MCF 10A (cell line): ENCODE measurements at regions not wholly inside any gene's neighbourhood (a gene's known extent, or its start where the extent isn't known, plus 50 kb on each side); places are given as distances from the start of the nearest gene placed in this dataset.

Experiments used
- BruUV-seq: library from RNA; stranded (reverse); fragments of 400-500 nt; replicated peaks from 2 replicates; lab custom pipeline; 2021; lab: Mats Ljungman, UMichigan
- CTCF ChIA-PET: fragments of 300-600 bp; sonication (Branson Sonifier 250); formaldehyde crosslinking; extraction: SDS; loops from one replicate; lab custom pipeline; 2021; ENCODE audit warnings: antibody characterized with exemption, inconsistent platforms; lab: Yijun Ruan, JAX
- POLR2A ChIA-PET: fragments of 300-600, 350-650 bp; sonication (Branson Sonifier 250); formaldehyde crosslinking; extraction: SDS; loops from one replicate; lab custom pipeline; 2020; ENCODE audit warnings: antibody characterized with exemption, inconsistent platforms; lab: Yijun Ruan, JAX
- DNase-seq: peaks from one replicate; pipeline ENCODE4 v3.0.0-alpha.2; 2018; ENCODE audit not compliant: unreplicated experiment
- H3K27ac Mint-ChIP-seq: one replicate; pipeline ENCODE4 v1.8.0; 2022; ENCODE audit warnings: mild to moderate bottlenecking, low read depth, mixed read lengths; ENCODE audit not compliant: unreplicated experiment
- H3K27me3 Mint-ChIP-seq: one replicate; pipeline ENCODE4 v1.8.0; 2022; ENCODE audit warnings: mixed read lengths; ENCODE audit not compliant: insufficient read depth, unreplicated experiment
- H3K36me3 Mint-ChIP-seq: one replicate; pipeline ENCODE4 v1.8.0; 2022; ENCODE audit warnings: mild to moderate bottlenecking, moderate library complexity, mixed read lengths; ENCODE audit not compliant: insufficient read depth, unreplicated experiment
- H3K4me1 Mint-ChIP-seq: one replicate; pipeline ENCODE4 v1.8.0; 2022; ENCODE audit warnings: mixed read lengths; ENCODE audit not compliant: insufficient read depth, unreplicated experiment
- H3K4me3 Mint-ChIP-seq: one replicate; pipeline ENCODE4 v1.8.0; 2022; ENCODE audit warnings: mild to moderate bottlenecking, moderate library complexity, mixed read lengths; ENCODE audit not compliant: unreplicated experiment
- H3K9me3 Mint-ChIP-seq: one replicate; pipeline ENCODE4 v1.8.0; 2022; ENCODE audit warnings: mixed read lengths; ENCODE audit not compliant: unreplicated experiment
- intact Hi-C: fragments of 100-400 bp; cut with micrococcal nuclease; formaldehyde crosslinking; loops from 2 replicates; pipeline ENCODE4 v1.14.1; 2022
- TF ChIP-seq, protein P1 (sequence below): fragments of 200-600 bp; IDR thresholded peaks from one replicate; pipeline ENCODE4 v1.8.0; 2022; ENCODE audit warnings: antibody characterized with exemption, mild to moderate bottlenecking; ENCODE audit not compliant: unreplicated experiment

DNA sequence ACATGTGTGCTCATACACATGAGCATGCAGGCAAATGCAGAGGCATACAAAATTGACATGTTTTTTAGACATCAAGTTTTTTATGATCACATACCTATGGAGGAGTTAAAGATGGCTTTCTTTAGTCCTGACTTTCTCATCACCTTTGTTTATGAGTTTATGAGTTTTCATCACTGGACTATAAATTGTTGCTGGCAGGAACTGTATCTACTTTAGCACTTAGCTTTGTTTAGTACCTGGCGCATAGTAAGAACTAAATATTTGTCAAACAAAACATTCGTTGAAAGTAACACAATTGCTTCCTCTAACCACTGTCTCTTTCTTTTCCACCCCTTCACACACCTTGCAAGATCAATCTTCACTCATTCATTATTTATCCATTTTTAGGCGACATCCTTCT, 182.6 kb downstream of the SUCNR1 start:
- Mint-ChIP-seq H3K4me1 (no peaks in the 10 kb centered on the region), H3K36me3 (no peaks in the 10 kb centered on the region), H3K27ac (no peak overlapping the region), H3K27me3 (peaks cover 68% of the 10 kb centered on the region), H3K4me3 (no peak overlapping the region), H3K9me3 (no peaks in the 10 kb centered on the region)
- CTCF ChIA-PET = no interaction called here
- intact Hi-C loops = no loop called here
- TF ChIP-seq, protein P1, sequence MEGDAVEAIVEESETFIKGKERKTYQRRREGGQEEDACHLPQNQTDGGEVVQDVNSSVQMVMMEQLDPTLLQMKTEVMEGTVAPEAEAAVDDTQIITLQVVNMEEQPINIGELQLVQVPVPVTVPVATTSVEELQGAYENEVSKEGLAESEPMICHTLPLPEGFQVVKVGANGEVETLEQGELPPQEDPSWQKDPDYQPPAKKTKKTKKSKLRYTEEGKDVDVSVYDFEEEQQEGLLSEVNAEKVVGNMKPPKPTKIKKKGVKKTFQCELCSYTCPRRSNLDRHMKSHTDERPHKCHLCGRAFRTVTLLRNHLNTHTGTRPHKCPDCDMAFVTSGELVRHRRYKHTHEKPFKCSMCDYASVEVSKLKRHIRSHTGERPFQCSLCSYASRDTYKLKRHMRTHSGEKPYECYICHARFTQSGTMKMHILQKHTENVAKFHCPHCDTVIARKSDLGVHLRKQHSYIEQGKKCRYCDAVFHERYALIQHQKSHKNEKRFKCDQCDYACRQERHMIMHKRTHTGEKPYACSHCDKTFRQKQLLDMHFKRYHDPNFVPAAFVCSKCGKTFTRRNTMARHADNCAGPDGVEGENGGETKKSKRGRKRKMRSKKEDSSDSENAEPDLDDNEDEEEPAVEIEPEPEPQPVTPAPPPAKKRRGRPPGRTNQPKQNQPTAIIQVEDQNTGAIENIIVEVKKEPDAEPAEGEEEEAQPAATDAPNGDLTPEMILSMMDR = no peak
- BruUV-seq = no TSS peak
- no peak for DNase-seq
- POLR2A ChIA-PET = no interaction called here

DNA sequence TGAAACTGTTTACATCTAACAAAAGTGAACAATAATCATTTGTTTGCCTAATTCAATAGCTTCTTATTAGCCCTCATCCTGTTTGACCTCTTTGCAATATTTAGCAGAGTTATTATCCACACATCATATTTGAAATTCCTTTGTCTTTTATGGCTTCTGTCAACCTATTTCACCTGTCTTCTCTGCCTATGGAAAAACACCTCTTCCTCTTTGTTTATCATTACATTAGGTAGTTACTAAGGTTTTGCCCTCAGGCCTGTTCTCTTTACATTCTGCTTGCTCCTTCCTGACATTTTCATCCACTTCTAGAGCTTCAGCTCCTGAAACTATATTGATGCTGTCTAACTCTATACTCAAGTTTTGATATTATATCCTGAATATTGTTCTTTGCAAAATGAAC, 183.0 kb downstream of the SUCNR1 start:
- intact Hi-C loops = no loop called here
- Mint-ChIP-seq H3K36me3 (no peaks in the 10 kb centered on the region), H3K9me3 (no peaks in the 10 kb centered on the region), H3K27ac (no peak overlapping the region), H3K4me1 (no peaks in the 10 kb centered on the region), H3K27me3 (peaks cover 64% of the 10 kb centered on the region), H3K4me3 (no peak overlapping the region)
- ChIA-PET POLR2A (no interaction called here), CTCF (no interaction called here)
- BruUV-seq = no TSS peak
- no peak for DNase-seq
- TF ChIP-seq, protein P1 = no peak

DNA sequence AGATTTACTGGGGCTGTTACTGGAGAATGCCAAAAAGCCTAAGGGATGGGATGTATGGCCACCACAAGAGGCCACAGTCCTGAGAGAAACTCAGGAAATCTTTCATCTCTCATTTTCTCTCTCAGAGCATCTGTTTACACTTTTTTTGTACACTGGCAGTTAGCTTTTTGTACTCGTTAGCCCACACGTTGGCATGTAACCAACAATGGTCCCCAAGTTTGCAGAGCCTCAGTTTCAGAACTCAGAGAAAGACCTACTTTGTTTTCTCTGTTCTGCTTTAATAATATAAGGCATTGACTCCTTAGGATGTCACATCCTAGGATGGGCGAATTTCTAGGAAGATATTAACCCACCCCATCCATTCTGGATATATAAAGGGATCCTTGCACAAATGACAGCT, 183.5 kb downstream of the SUCNR1 start:
- BruUV-seq = no TSS peak
- no peak overlapping the region for H3K4me3 Mint-ChIP-seq
- TF ChIP-seq, protein P1 = no peak
- no peaks in the 10 kb centered on the region for H3K4me1 Mint-ChIP-seq
- H3K27me3 Mint-ChIP-seq = peaks cover 59% of the 10 kb centered on the region
- intact Hi-C loops = no loop called here
- POLR2A ChIA-PET = no interaction called here
- DNase-seq = no peak
- no peaks in the 10 kb centered on the region for H3K9me3 Mint-ChIP-seq
- CTCF ChIA-PET = interaction anchor here (0.8 to 1.1 kb wide), 2 partner anchors 15 to 472 kb away, joined by 3 to 5 read pairs; no protein-coding TSS in a partner anchor
- H3K36me3 Mint-ChIP-seq = no peaks in the 10 kb centered on the region
- H3K27ac Mint-ChIP-seq = no peak overlapping the region

DNA sequence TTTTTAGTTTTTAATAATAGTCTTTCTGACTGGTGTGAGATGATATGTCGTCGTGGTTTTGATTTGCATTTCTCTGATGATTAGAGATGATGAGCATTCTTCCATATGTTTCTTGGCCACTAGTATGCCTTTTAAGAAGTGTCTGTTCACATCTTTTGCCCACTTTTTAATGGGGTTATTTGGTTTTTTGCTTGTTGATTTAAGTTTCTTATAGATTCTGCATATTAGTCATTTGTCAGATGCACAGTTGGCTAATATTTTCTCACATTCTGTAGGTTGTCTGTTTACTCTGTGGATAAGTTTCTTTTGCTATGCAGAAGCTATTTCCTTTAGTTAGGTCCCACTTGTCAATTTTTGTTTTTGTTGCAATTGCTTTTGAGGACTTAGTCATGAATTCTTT, 185.4 kb downstream of the SUCNR1 start:
- no TSS peak for BruUV-seq
- no peak overlapping the region for H3K4me3 Mint-ChIP-seq
- TF ChIP-seq, protein P1 = no peak
- peaks cover 48% of the 10 kb centered on the region for H3K27me3 Mint-ChIP-seq
- DNase-seq = no peak
- no peak overlapping the region for H3K27ac Mint-ChIP-seq
- ChIA-PET CTCF (no interaction called here), POLR2A (no interaction called here)
- H3K36me3 Mint-ChIP-seq = no peaks in the 10 kb centered on the region
- H3K4me1 Mint-ChIP-seq = no peaks in the 10 kb centered on the region
- H3K9me3 Mint-ChIP-seq = no peaks in the 10 kb centered on the region
- intact Hi-C loops = no loop called here
